GM06990 (cell line): ENCODE measurements at regions not wholly inside any gene's neighbourhood (a gene's known extent, or its start where the extent isn't known, plus 50 kb on each side); places are given as distances from the start of the nearest gene placed in this dataset.

ENCODE experiments used
- DNase-seq: peaks from one replicate; pipeline ENCODE4 v3.0.0-alpha.2; 2011; ENCODE audit not compliant: insufficient read length; ENCODE audit errors: extremely low read depth
- H3K27me3 ChIP-seq: replicated peaks from 2 replicates; pipeline ENCODE4 v1.6.0; 2011; ENCODE audit warnings: low read length; ENCODE audit not compliant: control insufficient read depth, insufficient read depth
- H3K36me3 ChIP-seq: 2 replicates; pipeline ENCODE4 v1.5.1; 2011; ENCODE audit warnings: low read length; ENCODE audit not compliant: control insufficient read depth, insufficient read depth
- H3K4me3 ChIP-seq: replicated peaks from 2 replicates; pipeline ENCODE4 v1.5.1; 2011; ENCODE audit warnings: low read depth, mild to moderate bottlenecking, control low read depth, low read length
- CTCF ChIP-seq: IDR thresholded peaks from 2 replicates; pipeline ENCODE4 v1.5.1; 2011; ENCODE audit warnings: low read length, control low read depth, mild to moderate bottlenecking, inconsistent platforms; ENCODE audit not compliant: insufficient read depth, poor library complexity, severe bottlenecking

- Histone ChIP-seq H3K4me3 (no peak overlapping the region), H3K27me3 (no peaks in the 10 kb centered on the region), H3K36me3 (no peaks in the 10 kb centered on the region)
- TF ChIP-seq CTCF: no peak
- DNase-seq: no peak
Observed at GRCh38 chr12:93140325-93140724, 211.2 kb upstream of the EEA1 start.

- TF ChIP-seq CTCF: no peak
- DNase-seq: no peak
- no peak overlapping the region for H3K4me3 ChIP-seq
- no peaks in the 10 kb centered on the region for H3K36me3 ChIP-seq
- no peaks in the 10 kb centered on the region for H3K27me3 ChIP-seq
Observed at GRCh38 chr12:93140801-93141200, 211.7 kb upstream of the EEA1 start.

GRCh38 chr12:93142881-93143280, 213.8 kb upstream of the EEA1 start:
- Histone ChIP-seq H3K4me3 (no peak overlapping the region), H3K36me3 (no peaks in the 10 kb centered on the region), H3K27me3 (no peaks in the 10 kb centered on the region)
- no peak for TF ChIP-seq CTCF
- no peak for DNase-seq

- Histone ChIP-seq H3K4me3 (no peak overlapping the region), H3K27me3 (no peaks in the 10 kb centered on the region), H3K36me3 (no peaks in the 10 kb centered on the region)
- no peak for DNase-seq
- no peak for TF ChIP-seq CTCF
Observed at GRCh38 chr12:93144109-93144508, 215.0 kb upstream of the EEA1 start.

- TF ChIP-seq CTCF: no peak
- Histone ChIP-seq H3K4me3 (no peak overlapping the region), H3K36me3 (no peaks in the 10 kb centered on the region), H3K27me3 (no peaks in the 10 kb centered on the region)
- no peak for DNase-seq
Observed at GRCh38 chr12:93145086-93145485, 216.0 kb upstream of the EEA1 start.

GRCh38 chr12:93146263-93146939, 217.3 kb upstream of the EEA1 start:
- Histone ChIP-seq H3K36me3 (no peaks in the 10 kb centered on the region), H3K4me3 (no peak overlapping the region), H3K27me3 (no peaks in the 10 kb centered on the region)
- no peak for DNase-seq
- no peak for TF ChIP-seq CTCF
